ENCODE measurements at regions not wholly inside any gene's neighbourhood (a gene's known extent, or its start where the extent isn't known, plus 50 kb on each side); places are given as distances from the start of the nearest gene placed in this dataset.

DNA sequence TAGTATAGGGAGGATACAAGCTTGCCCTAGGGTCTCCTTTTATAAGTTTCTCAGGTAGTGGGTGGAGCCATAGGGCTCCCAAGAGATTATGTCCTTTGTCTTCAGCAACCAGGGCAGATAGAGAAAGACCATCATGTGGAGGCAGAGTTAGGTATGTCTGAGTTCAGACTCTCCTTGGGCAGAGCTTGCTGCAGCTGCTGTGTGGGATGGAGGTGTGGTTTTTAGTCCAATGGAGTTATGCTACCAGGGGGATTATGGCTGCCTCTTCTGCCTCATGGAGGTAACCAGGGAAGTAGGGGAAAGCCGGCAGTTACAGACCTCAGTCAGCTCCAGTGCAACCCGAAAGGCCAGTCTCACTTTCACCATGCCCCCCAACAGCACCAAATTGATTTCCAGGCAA lies 220.5 kb downstream of the NECTIN3 start:
- TF ChIP-seq CTCF (conservative IDR thresholded peaks at IDR 0.05) (no peak), ZFX (IDR thresholded peaks at IDR 0.05) (no peak)
- H3K27ac ChIP-seq, result no peak overlapping the region

DNA sequence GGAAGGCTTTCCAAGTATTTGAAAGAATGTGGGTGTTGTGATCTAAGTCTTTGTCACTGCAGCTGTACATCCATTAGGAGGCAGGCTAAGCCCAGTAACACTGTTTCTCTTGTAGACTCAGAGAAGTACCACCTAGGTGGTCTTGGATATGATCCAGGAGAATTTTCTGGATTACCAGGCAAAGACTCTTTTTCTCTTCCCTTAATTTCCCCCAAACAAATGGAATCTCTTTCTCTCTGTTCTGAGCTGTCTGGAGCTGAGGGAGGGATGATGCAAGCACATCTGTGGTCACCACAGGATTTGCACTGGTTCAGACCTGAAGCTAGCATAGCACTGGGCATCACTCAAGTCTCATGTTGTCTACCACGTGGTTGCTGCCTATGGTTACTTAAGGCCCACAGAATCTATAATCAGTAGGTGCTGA lies 227.6 kb downstream of the NECTIN3 start:
- TF ChIP-seq CTCF (conservative IDR thresholded peaks at IDR 0.05), result no peak
- no peak for TF ChIP-seq ZFX (IDR thresholded peaks at IDR 0.05)

DNA sequence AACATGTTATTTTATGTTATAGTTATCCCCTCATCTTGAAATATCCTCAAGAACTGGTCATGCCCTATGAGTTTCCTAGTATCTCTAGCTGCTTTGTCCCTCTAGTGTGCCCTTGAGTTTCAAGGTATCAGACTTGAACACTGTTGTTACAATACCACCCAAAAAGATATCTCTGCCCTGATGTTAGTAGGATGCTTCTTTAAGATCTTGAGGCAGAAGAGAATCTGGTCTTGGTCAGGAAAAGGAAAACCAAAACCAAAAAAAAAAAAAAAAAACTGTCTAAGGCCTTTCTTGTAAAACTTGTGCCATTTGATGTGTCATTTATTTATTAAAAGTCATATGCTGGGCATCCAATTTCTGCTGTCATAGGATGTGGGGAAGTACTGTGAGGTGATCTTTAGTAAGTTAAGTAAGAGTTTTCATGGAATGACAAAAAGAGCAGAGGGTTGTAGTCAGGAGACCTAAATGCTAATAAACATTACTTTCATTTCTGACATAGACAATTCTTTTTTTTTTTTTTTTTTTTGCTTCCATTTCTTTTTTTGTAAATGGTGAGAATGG lies 229.7 kb downstream of the NECTIN3 start:
- H3K27ac ChIP-seq, result no peak overlapping the region
- TF ChIP-seq CTCF (conservative IDR thresholded peaks at IDR 0.05), result no peak
- no peak for TF ChIP-seq ZFX (IDR thresholded peaks at IDR 0.05)

More for the DNA sequence above, 227.6 kb downstream of the NECTIN3 start:
- H3K27ac ChIP-seq, result no peak overlapping the region

- H3K27ac ChIP-seq, result no peak overlapping the region
- no peak for TF ChIP-seq CTCF (conservative IDR thresholded peaks at IDR 0.05)
- no peak for TF ChIP-seq ZFX (IDR thresholded peaks at IDR 0.05)
Measured at GRCh38 chr3:111302063-111302462, 230.4 kb downstream of the NECTIN3 start.

DNA sequence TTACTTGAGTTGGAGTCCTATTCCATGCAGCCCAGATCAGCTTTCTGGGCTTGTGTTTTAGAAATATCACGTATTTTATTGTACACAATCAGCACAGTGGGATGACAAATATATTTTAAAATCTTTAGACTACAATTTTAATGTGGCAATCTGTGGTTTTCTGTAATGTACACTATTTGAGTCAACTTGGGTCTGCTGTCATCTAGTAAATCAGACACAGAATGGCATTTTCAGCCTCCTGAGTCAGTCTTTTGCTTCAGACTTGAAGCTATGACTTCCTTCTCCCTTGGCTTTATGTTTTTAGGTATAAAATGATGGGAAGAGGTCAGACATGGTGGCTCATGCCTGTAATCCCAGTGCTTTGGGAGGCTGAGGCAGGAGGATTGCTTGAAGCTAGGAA lies 232.1 kb downstream of the NECTIN3 start:
- H3K27ac ChIP-seq, result no peak overlapping the region
- no peak for TF ChIP-seq CTCF (conservative IDR thresholded peaks at IDR 0.05)
- TF ChIP-seq ZFX (IDR thresholded peaks at IDR 0.05), result no peak

DNA sequence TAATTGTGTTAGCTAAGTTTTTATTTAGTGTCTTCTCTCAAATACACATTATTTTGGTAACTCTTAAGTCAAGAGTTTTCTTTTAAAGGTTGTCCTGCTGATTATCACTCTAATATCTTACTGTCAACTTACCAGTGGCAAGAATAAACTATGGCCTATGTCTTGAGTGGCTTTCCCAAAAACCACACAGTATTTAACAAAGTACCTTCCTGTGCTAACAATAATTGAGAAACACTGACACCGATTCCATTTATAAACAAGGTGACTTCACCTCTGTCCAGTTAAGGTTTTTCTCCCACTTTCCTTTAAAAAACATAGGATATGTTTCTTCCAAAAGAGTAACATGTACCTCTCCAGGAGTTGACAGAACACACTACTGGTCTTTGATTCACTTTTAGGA lies 234.3 kb upstream of the CD96 start:
- no peak overlapping the region for H3K27ac ChIP-seq
- TF ChIP-seq CTCF (conservative IDR thresholded peaks at IDR 0.05) (no peak), ZFX (IDR thresholded peaks at IDR 0.05) (no peak)

DNA sequence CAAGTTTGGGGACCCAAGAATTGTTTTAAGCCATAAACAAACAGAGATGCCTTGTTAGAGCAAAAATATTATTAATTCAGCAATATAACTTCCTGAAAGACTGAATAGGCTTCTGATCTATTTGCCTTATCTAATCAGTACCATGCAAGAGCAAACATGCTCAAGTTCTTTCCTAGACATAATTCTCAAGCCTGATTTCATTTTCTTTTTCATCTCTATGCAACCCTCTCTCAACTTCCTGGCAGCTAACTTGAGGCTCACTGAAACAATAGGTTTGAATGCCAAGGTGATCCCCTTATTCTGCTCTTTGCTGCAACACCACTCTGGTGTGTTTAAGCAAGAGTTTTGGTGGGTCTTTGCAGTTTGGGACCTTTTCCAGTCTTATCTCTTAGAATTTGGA lies 230.9 kb upstream of the CD96 start:
- H3K27ac ChIP-seq, result peak overlapping the region; percentile 32; the same call in 1 of the 2 replicates
- no peak for TF ChIP-seq CTCF (conservative IDR thresholded peaks at IDR 0.05)
